Adrenal gland (tissue), 9 donors: ENCODE measurements at regions not wholly inside any gene's neighbourhood (a gene's known extent, or its start where the extent isn't known, plus 50 kb on each side); places are given as distances from the start of the nearest gene placed in this dataset.

Source experiments
- DNase-seq, 7 donors: peaks; one replicate each; pipeline ENCODE4 v3.0.0-alpha.2; 2019 to 2020
- H3K27ac ChIP-seq, 5 donors: fragments of 200-600 bp; sonication (generic) in 4 of 5; 1 replicate in 3 of 5; 2 replicates in 2 of 5; pipeline versions ENCODE4 v1.5.1 to v1.8.0; 2016 to 2020; ENCODE audit warnings: mild to moderate bottlenecking in 1 of 5
- H3K27me3 ChIP-seq: fragments of 200-600 bp; 2 replicates; pipeline ENCODE4 v1.8.0; 2021
- H3K36me3 ChIP-seq, 2 donors: fragments of 200-600 bp; replicated peaks in 1 of 2; 1 replicate in 1 of 2; 2 replicates in 1 of 2; pipeline versions ENCODE4 v1.5.1 to v1.8.0; 2018 to 2022
- H3K4me1 ChIP-seq, 2 donors: fragments of 200-600 bp; replicated peaks in 1 of 2; 1 replicate in 1 of 2; 2 replicates in 1 of 2; pipeline versions ENCODE4 v1.5.1 to v1.8.0; 2018 to 2021
- H3K4me3 ChIP-seq, 4 donors: fragments of 200-600 bp; sonication (generic) in 3 of 4; one replicate each; pipeline ENCODE4 v1.5.1; 2016 to 2018
- H3K9me3 ChIP-seq, 3 donors: fragments of 200-600 bp; sonication (generic) in 1 of 3; replicated peaks in 1 of 3; 1 replicate in 2 of 3; 2 replicates in 1 of 3; pipeline versions ENCODE4 v1.5.1 to v1.8.0; 2016 to 2021
- CTCF ChIP-seq, 6 experiments: fragments of 450-650 bp in 4 of 6; fragments of 200-600 bp in 2 of 6; sonication (generic) in 1 of 6; IDR thresholded peaks; 1 replicate in 5 of 6; 2 replicates in 1 of 6; pipeline versions ENCODE4 v1.5.1 to v1.8.0; 2016 to 2021; ENCODE audit warnings: antibody characterized with exemption in 6 of 6, mild to moderate bottlenecking in 2 of 6, moderate library complexity in 1 of 6
- POLR2A ChIP-seq, 2 donors: fragments of 450-650 bp; IDR thresholded peaks; one replicate each; pipeline ENCODE4 v1.6.1; 2017; ENCODE audit warnings: antibody characterized with exemption in 2 of 2, mild to moderate bottlenecking in 2 of 2, moderate library complexity in 1 of 2
- WGBS, 4 donors: extraction: QIAGEN DNeasy Blood & Tissue Kit in 2 of 4; methylation state at CpG; one replicate each; pipeline versions ENCODE4 v1.1.5 to v1.1.7; 2013 to 2017; 5-methylcytosine and 5-hydroxymethylcytosine counted together
- intact Hi-C, 2 donors: fragments of 100-400 bp; cut with DNase I; formaldehyde crosslinking; loops; one replicate each; pipeline versions ENCODE4 v1.14.1 to v1.15.0; 2022 to 2023
- donor health status: healthy with polysubstance abuse.
- donor health status: Bipolar disorder and iron deficiency.
- donor health status: DM: yes; HTN: yes; CAD: no.
- donor health status: DM: no; HTN: no; CAD: no.
- donor health status: DM: no; HTN: no; CAD: no.

- no peak for DNase-seq
- Histone ChIP-seq H3K4me3 (no peak overlapping the region), H3K27ac (no peak overlapping the region), H3K9me3 (no peaks in the 10 kb centered on the region), H3K4me1 (no peaks in the 10 kb centered on the region), H3K27me3 (peaks cover 3% of the 10 kb centered on the region), H3K36me3 (no peaks in the 10 kb centered on the region)
- 62 to 85% (median 74%) methylated on average over 4 of the region's 4 CpGs for WGBS, 4 donors
- intact Hi-C loops, result no loop called here
- TF ChIP-seq POLR2A (IDR thresholded peaks at IDR 0.05) (no peak), CTCF (IDR thresholded peaks at IDR 0.05) (no peak)
Measured at GRCh38 chrX:42869659-42870476, 91.9 kb upstream of the PPP1R2C start.

DNA sequence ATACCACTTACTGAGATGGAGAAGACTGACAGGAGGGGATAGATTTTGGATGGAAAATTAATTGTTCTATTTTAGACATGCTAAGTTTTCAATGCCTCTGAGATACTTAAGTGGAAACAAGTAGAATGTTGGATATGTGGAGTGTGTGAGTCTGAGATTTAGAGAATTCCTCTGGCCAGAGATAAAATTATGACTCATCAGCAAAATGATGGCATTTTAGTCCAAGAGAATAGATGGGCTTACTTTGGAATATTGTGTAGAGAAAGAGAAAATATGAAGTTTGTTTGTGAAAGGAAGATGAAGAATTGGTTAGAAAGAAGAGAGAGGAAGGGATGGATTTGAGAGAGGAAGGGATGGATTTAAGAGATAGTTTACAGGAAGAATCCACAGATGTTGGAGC is 108.6 kb upstream of the PPP1R2C start:
- H3K27me3 ChIP-seq, result no peaks in the 10 kb centered on the region
- no peak for DNase-seq
- H3K4me1 ChIP-seq, result no peaks in the 10 kb centered on the region
- H3K9me3 ChIP-seq, result no peaks in the 10 kb centered on the region
- TF ChIP-seq POLR2A (IDR thresholded peaks at IDR 0.05) (no peak), CTCF (IDR thresholded peaks at IDR 0.05) (no peak)
- H3K4me3 ChIP-seq, result no peak overlapping the region
- intact Hi-C loops, result no loop called here
- no peaks in the 10 kb centered on the region for H3K36me3 ChIP-seq
- H3K27ac ChIP-seq, result no peak overlapping the region

DNA sequence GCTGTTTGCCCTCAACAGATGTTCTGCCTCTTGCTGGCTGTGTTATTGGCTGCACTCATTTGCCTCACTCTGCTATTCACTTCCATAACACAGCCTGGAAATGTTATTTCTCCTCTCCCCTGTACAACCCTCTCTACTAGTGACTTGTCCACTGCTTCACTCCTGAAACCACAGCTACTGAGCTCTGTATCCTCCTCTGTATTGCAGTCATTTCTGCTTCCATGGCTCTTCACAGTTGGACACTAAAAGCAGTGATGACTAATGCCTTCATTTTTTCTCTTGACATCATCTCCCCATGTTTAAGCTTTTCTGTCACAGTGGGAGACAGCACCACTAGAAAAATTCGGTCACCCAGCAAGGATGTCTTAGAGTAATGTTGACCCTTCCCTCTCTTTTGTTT is 123.0 kb upstream of the PPP1R2C start:
- Histone ChIP-seq H3K27me3 (no peaks in the 10 kb centered on the region), H3K36me3 (no peaks in the 10 kb centered on the region), H3K9me3 (no peaks in the 10 kb centered on the region), H3K4me3 (no peak overlapping the region), H3K4me1 (no peaks in the 10 kb centered on the region), H3K27ac (no peak overlapping the region)
- no peak for DNase-seq
- TF ChIP-seq POLR2A (IDR thresholded peaks at IDR 0.05) (no peak), CTCF (IDR thresholded peaks at IDR 0.05) (no peak)
- intact Hi-C loops, result no loop called here
- 44 to 76% (median 59%) methylated on average over 1 of the region's 1 CpG for WGBS, 4 donors

- intact Hi-C loops, result no loop called here
- H3K4me1 ChIP-seq, result no peaks in the 10 kb centered on the region
- no peak overlapping the region for H3K4me3 ChIP-seq
- no peaks in the 10 kb centered on the region for H3K9me3 ChIP-seq
- H3K27me3 ChIP-seq, result no peaks in the 10 kb centered on the region
- TF ChIP-seq CTCF (IDR thresholded peaks at IDR 0.05), result no peak
- no peak for TF ChIP-seq POLR2A (IDR thresholded peaks at IDR 0.05)
- DNase-seq, result no peak
- no peak overlapping the region for H3K27ac ChIP-seq
- H3K36me3 ChIP-seq, result no peaks in the 10 kb centered on the region
Measured at GRCh38 chrX:42902513-42902912, 124.5 kb upstream of the PPP1R2C start.
